PC-3 (cell line): ENCODE measurements at regions not wholly inside any gene's neighbourhood (a gene's known extent, or its start where the extent isn't known, plus 50 kb on each side); places are given as distances from the start of the nearest gene placed in this dataset.
"Not testable (repeated sequence)": the region's sequence is repeated elsewhere in the genome, so short reads cannot be mapped to it uniquely, and the experiment has no call there.

Experiments used
- CTCF ChIP-seq: fragments of 300-600 bp; sonication (generic); conservative IDR thresholded peaks from 2 replicates; pipeline ENCODE4 v1.5.1; 2017; ENCODE audit warnings: antibody characterized with exemption, low read depth, mild to moderate bottlenecking, low read length
- EZH2 ChIP-seq: fragments of 300-600 bp; sonication (generic); IDR thresholded peaks from one replicate; pipeline ENCODE4 v1.6.1; 2017; ENCODE audit warnings: antibody characterized with exemption, mild to moderate bottlenecking, low read length; ENCODE audit not compliant: unreplicated experiment
- EZH2phosphoT487 ChIP-seq: fragments of 300-600 bp; sonication (generic); IDR thresholded peaks from 2 replicates; pipeline ENCODE4 v1.6.1; 2018; ENCODE audit warnings: mild to moderate bottlenecking, antibody characterized with exemption, low read length, borderline replicate concordance

GRCh38 chr11:3564383-3564782 lies 77.4 kb downstream of the ART5 start:
- TF ChIP-seq CTCF, EZH2, EZH2phosphoT487: not testable (repeated sequence)
